ENCODE measurements at regions not wholly inside any gene's neighbourhood (a gene's known extent, or its start where the extent isn't known, plus 50 kb on each side); places are given as distances from the start of the nearest gene placed in this dataset.
"Not testable (repeated sequence)": the region's sequence is repeated elsewhere in the genome, so short reads cannot be mapped to it uniquely, and the experiment has no call there.

GRCh38 chr14:59026081-59026480 is 162.4 kb upstream of the DAAM1 start:
- Histone ChIP-seq H3K9me3 (no peaks in the 10 kb centered on the region), H3K4me1 (peaks cover 0 to 7% (median 3%) of the 10 kb centered on the region in 4 donors), H3K4me3 (no peak overlapping the region), H3K27ac (replicated peaks in 1 of 4) (no peak overlapping the region), H3K27me3 (no peaks in the 10 kb centered on the region), H3K36me3 (no peaks in the 10 kb centered on the region)
- TF ChIP-seq, protein P1, sequence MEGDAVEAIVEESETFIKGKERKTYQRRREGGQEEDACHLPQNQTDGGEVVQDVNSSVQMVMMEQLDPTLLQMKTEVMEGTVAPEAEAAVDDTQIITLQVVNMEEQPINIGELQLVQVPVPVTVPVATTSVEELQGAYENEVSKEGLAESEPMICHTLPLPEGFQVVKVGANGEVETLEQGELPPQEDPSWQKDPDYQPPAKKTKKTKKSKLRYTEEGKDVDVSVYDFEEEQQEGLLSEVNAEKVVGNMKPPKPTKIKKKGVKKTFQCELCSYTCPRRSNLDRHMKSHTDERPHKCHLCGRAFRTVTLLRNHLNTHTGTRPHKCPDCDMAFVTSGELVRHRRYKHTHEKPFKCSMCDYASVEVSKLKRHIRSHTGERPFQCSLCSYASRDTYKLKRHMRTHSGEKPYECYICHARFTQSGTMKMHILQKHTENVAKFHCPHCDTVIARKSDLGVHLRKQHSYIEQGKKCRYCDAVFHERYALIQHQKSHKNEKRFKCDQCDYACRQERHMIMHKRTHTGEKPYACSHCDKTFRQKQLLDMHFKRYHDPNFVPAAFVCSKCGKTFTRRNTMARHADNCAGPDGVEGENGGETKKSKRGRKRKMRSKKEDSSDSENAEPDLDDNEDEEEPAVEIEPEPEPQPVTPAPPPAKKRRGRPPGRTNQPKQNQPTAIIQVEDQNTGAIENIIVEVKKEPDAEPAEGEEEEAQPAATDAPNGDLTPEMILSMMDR (IDR thresholded peaks at IDR 0.05): no peak
- no peak for TF ChIP-seq EP300 (IDR thresholded peaks at IDR 0.05)
- TF ChIP-seq POLR2A (IDR thresholded peaks at IDR 0.05; ENCODE audit: low read depth): no peak
- TF ChIP-seq POLR2AphosphoS5 (IDR thresholded peaks at IDR 0.05): no peak
- DNase-seq (ENCODE audit: extremely low spot score): no peak
- WGBS: 96% methylated on average over 2 of the region's 2 CpGs
- intact Hi-C loops (cut with DNase I): no loop called here

GRCh38 chr14:59026640-59027039 is 161.8 kb upstream of the DAAM1 start:
- WGBS: 100% methylated on average over 1 of the region's 1 CpG
- H3K27ac ChIP-seq (replicated peaks in 1 of 4); H3K27me3 ChIP-seq; intact Hi-C loops (cut with DNase I); H3K4me3 ChIP-seq; DNase-seq (ENCODE audit: extremely low spot score); H3K4me1 ChIP-seq; H3K36me3 ChIP-seq; H3K9me3 ChIP-seq: not testable (repeated sequence)

- Histone ChIP-seq H3K9me3 (no peaks in the 10 kb centered on the region), H3K4me1 (peaks cover 0 to 7% (median 3%) of the 10 kb centered on the region in 4 donors), H3K27me3 (no peaks in the 10 kb centered on the region), H3K36me3 (no peaks in the 10 kb centered on the region), H3K4me3 (no peak overlapping the region), H3K27ac (replicated peaks in 1 of 4) (no peak overlapping the region)
- intact Hi-C loops (cut with DNase I): loop anchor here (2.0 kb wide), 1 partner anchor 94 kb away; no protein-coding TSS in a partner anchor
- no peak for DNase-seq (ENCODE audit: extremely low spot score)
- TF ChIP-seq POLR2AphosphoS5 (IDR thresholded peaks at IDR 0.05): no peak
- TF ChIP-seq, protein P1 (IDR thresholded peaks at IDR 0.05): peak; percentile 75 to 84 (median 77)
- 0% methylated on average over 5 of the region's 5 CpGs for WGBS
These were observed 159.8 kb upstream of the DAAM1 start for GRCh38 chr14:59028476-59029202.

- intact Hi-C loops (cut with DNase I): loop anchor here (10.0 kb wide), 1 partner anchor 422 kb away; no protein-coding TSS in a partner anchor
- Histone ChIP-seq H3K27me3 (no peaks in the 10 kb centered on the region), H3K4me3 (no peak overlapping the region), H3K27ac (replicated peaks in 1 of 4) (no peak overlapping the region), H3K4me1 (peaks cover 0 to 7% (median 3%) of the 10 kb centered on the region in 4 donors), H3K9me3 (no peaks in the 10 kb centered on the region), H3K36me3 (no peaks in the 10 kb centered on the region)
- no peak for DNase-seq (ENCODE audit: extremely low spot score)
- TF ChIP-seq EP300 (IDR thresholded peaks at IDR 0.05) (no peak), POLR2A (IDR thresholded peaks at IDR 0.05; ENCODE audit: low read depth) (no peak), POLR2AphosphoS5 (IDR thresholded peaks at IDR 0.05) (no peak)
- TF ChIP-seq, protein P1 (IDR thresholded peaks at IDR 0.05): no peak
These were observed 155.6 kb upstream of the DAAM1 start for GRCh38 chr14:59032826-59033225.

DNA sequence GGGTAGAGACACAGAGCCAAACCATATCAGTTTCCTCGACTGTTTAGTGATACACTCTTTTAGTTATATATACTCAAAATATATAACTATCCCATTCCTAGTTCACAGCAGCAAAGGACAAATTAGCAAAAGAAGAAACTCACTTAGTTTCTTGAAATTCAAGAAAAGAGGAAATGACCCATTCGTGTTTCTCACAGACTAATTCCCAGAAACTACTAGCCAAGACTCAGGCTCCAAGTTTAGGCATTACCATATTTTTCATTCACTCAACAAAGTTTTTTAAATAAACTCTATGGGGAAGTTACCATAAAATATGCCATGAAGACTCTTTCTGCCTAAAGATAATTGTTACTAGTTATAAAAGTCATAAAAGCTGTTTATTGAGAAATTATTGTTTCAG is 152.3 kb upstream of the DAAM1 start:
- WGBS: 79% methylated on average over 2 of the region's 2 CpGs
- no peaks in the 10 kb centered on the region for H3K4me1 ChIP-seq
- no peak overlapping the region for H3K4me3 ChIP-seq
- intact Hi-C loops (cut with DNase I): loop anchor here (10.0 kb wide), 1 partner anchor 419 kb away; no protein-coding TSS in a partner anchor
- H3K27ac ChIP-seq (replicated peaks in 1 of 4): no peak overlapping the region
- no peak for DNase-seq (ENCODE audit: extremely low spot score)
- H3K27me3 ChIP-seq: no peaks in the 10 kb centered on the region
- no peaks in the 10 kb centered on the region for H3K36me3 ChIP-seq
- H3K9me3 ChIP-seq: no peaks in the 10 kb centered on the region
- TF ChIP-seq POLR2AphosphoS5 (IDR thresholded peaks at IDR 0.05) (no peak), EP300 (IDR thresholded peaks at IDR 0.05) (no peak)
- TF ChIP-seq, protein P1 (IDR thresholded peaks at IDR 0.05): no peak
